ENCODE measurements at regions not wholly inside any gene's neighbourhood (a gene's known extent, or its start where the extent isn't known, plus 50 kb on each side); places are given as distances from the start of the nearest gene placed in this dataset.

- DNase-seq (ENCODE audit: low spot score), result no peak
- H3F3A ChIP-seq (replicated peaks; ENCODE audit: low read depth), result no peaks in the 10 kb centered on the region
These were observed 323.9 kb downstream of the AACS start for GRCh38 chr12:125389061-125389697.

More at GRCh38 chr12:125389061-125389697, 323.9 kb downstream of the AACS start:
- Histone ChIP-seq H3K27ac (ENCODE audit: low read depth) (no peak overlapping the region), H2AFZ (no peak overlapping the region), H3K4me2 (no peak overlapping the region), H3K9me2 (ENCODE audit: insufficient read depth) (no peaks in the 10 kb centered on the region), H3K36me3 (ENCODE audit: insufficient read depth) (peaks cover 3% of the 10 kb centered on the region; the same call in 1 of the 2 replicates), H4K20me1 (replicated peaks; ENCODE audit: insufficient read depth) (peaks cover 3% of the 10 kb centered on the region; the same call in 1 of the 2 replicates), H3K4me3 (no peak overlapping the region), H3K79me2 (replicated peaks; ENCODE audit: insufficient read depth) (no peaks in the 10 kb centered on the region), H3K27me3 (ENCODE audit: insufficient read depth) (no peaks in the 10 kb centered on the region), H3K4me1 (ENCODE audit: insufficient read depth) (no peaks in the 10 kb centered on the region)
- peaks cover 33% of the 10 kb centered on the region for H3K36me3 Mint-ChIP-seq (ENCODE audit: low read depth)
- ATAC-seq, result no peak
- peaks cover 2% of the 10 kb centered on the region; the same call in 2 of the 3 replicates for H3K9me3 Mint-ChIP-seq
- H3K27me3 Mint-ChIP-seq (ENCODE audit: insufficient read depth, low read depth, poor library complexity), result no peaks in the 10 kb centered on the region
- H3K4me3 Mint-ChIP-seq, result no peak overlapping the region
- TF ChIP-seq STAT1 (IDR thresholded peaks at IDR 0.05; ENCODE audit: unreplicated experiment) (no peak), ZNF114 (CRISPR knock-in tag; IDR thresholded peaks at IDR 0.05) (no peak), JUNB (IDR thresholded peaks at IDR 0.05; ENCODE audit: unreplicated experiment) (no peak), ZNF331 (CRISPR knock-in tag; IDR thresholded peaks at IDR 0.05; ENCODE audit: low read depth) (no peak), EZH2 (IDR thresholded peaks at IDR 0.05; ENCODE audit: low read depth, unreplicated experiment) (no peak), REST (IDR thresholded peaks at IDR 0.05; ENCODE audit: unreplicated experiment) (no peak), ZNF462 (CRISPR knock-in tag; IDR thresholded peaks at IDR 0.05) (no peak), CREB1 (CRISPR knock-in tag; IDR thresholded peaks at IDR 0.05; ENCODE audit: low read depth) (no peak), EZH2phosphoT487 (IDR thresholded peaks at IDR 0.05; ENCODE audit: unreplicated experiment) (no peak), NANOG (IDR thresholded peaks at IDR 0.05; ENCODE audit: borderline replicate concordance) (no peak), POLR2AphosphoS5 (IDR thresholded peaks at IDR 0.05; ENCODE audit: low read depth) (no peak)
- peaks cover 3% of the 10 kb centered on the region; the same call in 2 of the 3 replicates for H3K4me1 Mint-ChIP-seq
- H3K27ac Mint-ChIP-seq, result no peak overlapping the region
